ENCODE measurements at regions not wholly inside any gene's neighbourhood (a gene's known extent, or its start where the extent isn't known, plus 50 kb on each side); places are given as distances from the start of the nearest gene placed in this dataset.
"Not testable (repeated sequence)": the region's sequence is repeated elsewhere in the genome, so short reads cannot be mapped to it uniquely, and the experiment has no call there.

- no peak for DNase-seq
These were observed 228.3 kb upstream of the WSB1 start for GRCh38 chr17:27065588-27065987.

- no peak for DNase-seq
These were observed 227.6 kb upstream of the WSB1 start for GRCh38 chr17:27066315-27066714.

GRCh38 chr17:27069842-27070508, 223.9 kb upstream of the WSB1 start:
- DNase-seq = no peak

- DNase-seq = no peak
These were observed 223.1 kb upstream of the WSB1 start for GRCh38 chr17:27070836-27071235.

GRCh38 chr17:27072885-27073284, 221.0 kb upstream of the WSB1 start:
- DNase-seq = no peak

- DNase-seq = no peak
These were observed 217.1 kb upstream of the WSB1 start for GRCh38 chr17:27076814-27077213.

GRCh38 chr17:27078296-27078695, 215.6 kb upstream of the WSB1 start:
- DNase-seq = no peak

GRCh38 chr17:27079660-27080059, 214.3 kb upstream of the WSB1 start:
- DNase-seq = no peak

- no peak for DNase-seq
These were observed 212.8 kb upstream of the WSB1 start for GRCh38 chr17:27081002-27081638.

GRCh38 chr17:27082023-27082774, 211.7 kb upstream of the WSB1 start:
- no peak for DNase-seq

- no peak for DNase-seq
These were observed 211.1 kb upstream of the WSB1 start for GRCh38 chr17:27082775-27083154.

- DNase-seq = no peak
These were observed 210.3 kb upstream of the WSB1 start for GRCh38 chr17:27083408-27084185.

- DNase-seq = no peak
These were observed 208.4 kb upstream of the WSB1 start for GRCh38 chr17:27085517-27085916.

GRCh38 chr17:27086526-27086925, 207.4 kb upstream of the WSB1 start:
- DNase-seq = no peak

- no peak for DNase-seq
These were observed 205.8 kb upstream of the WSB1 start for GRCh38 chr17:27087935-27088766.

- DNase-seq = no peak
These were observed 205.2 kb upstream of the WSB1 start for GRCh38 chr17:27088767-27089078.

GRCh38 chr17:27089079-27089928, 204.6 kb upstream of the WSB1 start:
- DNase-seq = not testable (repeated sequence)

GRCh38 chr17:27089929-27090247, 204.0 kb upstream of the WSB1 start:
- DNase-seq = no peak

GRCh38 chr17:27090450-27091042, 203.4 kb upstream of the WSB1 start:
- DNase-seq = not testable (repeated sequence)

- no peak for DNase-seq
These were observed 202.8 kb upstream of the WSB1 start for GRCh38 chr17:27091043-27091497.

GRCh38 chr17:27094179-27094578, 199.7 kb upstream of the WSB1 start:
- not testable (repeated sequence) for DNase-seq
